ENCODE measurements at regions not wholly inside any gene's neighbourhood (a gene's known extent, or its start where the extent isn't known, plus 50 kb on each side); places are given as distances from the start of the nearest gene placed in this dataset.

GRCh38 chr6:40735121-40735520, 148.0 kb upstream of the LRFN2 start:
- CTCF ChIA-PET (ENCODE audit: partially characterized antibody), result interaction anchor here (0.9 to 2.9 kb wide), 6 partner anchors 8 to 148 kb away, joined by 3 to 17 read pairs (median 4); no protein-coding TSS in a partner anchor
- DNase-seq (ENCODE audit: low read depth in 1 of 2, low spot score in 2 of 2) (no peak), FAIRE-seq (no peak)
- H2AFZ ChIP-seq (ENCODE audit: low read length), result no peak overlapping the region
- no peak overlapping the region for H4K8ac ChIP-seq (ENCODE audit: extremely low read depth, insufficient read depth, low read length)
- no peak overlapping the region for H4K91ac ChIP-seq (replicated peaks; ENCODE audit: insufficient read length, low read length)
- no peak overlapping the region for H2BK15ac ChIP-seq (ENCODE audit: low read length)
- 70% methylated on average over 3 of the region's 3 CpGs; no CpG with 5 or more reads in 1 of the 2 experiments for WGBS, 2 experiments (ENCODE audit: extremely low coverage in 1 of 2, insufficient coverage in 1 of 2, insufficient read length in 1 of 2, insufficient replicate concordance in 2 of 2, low coverage in 1 of 2, low lambda C conversion rate in 2 of 2, missing lambda C conversion rate in 1 of 2)
- POLR2A ChIA-PET (ENCODE audit: partially characterized antibody), result no interaction called here
- H3K9ac ChIP-seq (replicated peaks in 1 of 4; ENCODE audit: extremely low read depth in 1 of 4, low read depth in 3 of 4, low read length in 3 of 4), result no peak overlapping the region
- no peak for TF ChIP-seq SP4 (IDR thresholded peaks at IDR 0.05; ENCODE audit: low read length)
- TF ChIP-seq CBX8 (IDR thresholded peaks at IDR 0.05; ENCODE audit: borderline replicate concordance, low read depth, low read length), result no peak
- no peak for TF ChIP-seq EGR1 (IDR thresholded peaks at IDR 0.05; ENCODE audit: borderline replicate concordance, low read depth, low read length)
- no peak for TF ChIP-seq JUN (IDR thresholded peaks at IDR 0.05; ENCODE audit: low read depth, low read length)
- TF ChIP-seq PHF8 (conservative IDR thresholded peaks at IDR 0.05; ENCODE audit: low read depth, low read length), result no peak
- H3K9me3 ChIP-seq (ENCODE audit: insufficient read depth in 2 of 2, low read depth in 1 of 2, low read length in 1 of 2), result no peaks in the 10 kb centered on the region
- no peaks in the 10 kb centered on the region for H3K36me3 ChIP-seq (ENCODE audit: control insufficient read depth in 2 of 4, insufficient read depth in 4 of 4, low read length in 3 of 4)
- H3K56ac ChIP-seq (replicated peaks; ENCODE audit: insufficient read length, low read depth, low read length), result no peak overlapping the region
- no peak overlapping the region for H4K5ac ChIP-seq (ENCODE audit: insufficient read length, low read depth, low read length)
- H3K4me3 ChIP-seq (ENCODE audit: extremely low read depth in 1 of 4, insufficient read depth in 2 of 4, low read depth in 3 of 4, low read length in 4 of 4), result no peak overlapping the region
- H3K79me1 ChIP-seq (ENCODE audit: low read depth, low read length), result no peaks in the 10 kb centered on the region
- no peak overlapping the region for H3K4me2 ChIP-seq (ENCODE audit: insufficient read depth in 1 of 2, low read depth in 2 of 2, low read length in 2 of 2)
- no peak overlapping the region for H3K23ac ChIP-seq (ENCODE audit: insufficient read length)
- H3K79me2 ChIP-seq (ENCODE audit: control insufficient read depth in 1 of 2, insufficient read depth in 2 of 2, low read length in 2 of 2), result no peaks in the 10 kb centered on the region
- H3K18ac ChIP-seq (ENCODE audit: extremely low read depth, low read length), result no peak overlapping the region
- H3K4ac ChIP-seq (replicated peaks; ENCODE audit: insufficient read length, low read depth, low read length), result no peak overlapping the region
- no peak overlapping the region for H2BK12ac ChIP-seq (ENCODE audit: low read depth, low read length)
- H4K20me1 ChIP-seq (replicated peaks in 1 of 2; ENCODE audit: control insufficient read depth in 1 of 2, insufficient read depth in 2 of 2, low read length in 2 of 2), result no peaks in the 10 kb centered on the region
- H2BK20ac ChIP-seq (ENCODE audit: low read length), result no peak overlapping the region
- no peak overlapping the region for H2AK5ac ChIP-seq (ENCODE audit: low read depth, low read length)
- H3K27me3 ChIP-seq (replicated peaks in 1 of 4; ENCODE audit: control insufficient read depth in 3 of 4, extremely low read depth in 1 of 4, insufficient read depth in 3 of 4, low read length in 3 of 4), result 0 out of 7 replicates have a peak, but pooled peaks cover 0 to 4% (median 0%) of the 10 kb centered on the region in 4 experiments
- H3K4me1 ChIP-seq (replicated peaks in 1 of 4; ENCODE audit: control insufficient read depth in 3 of 4, insufficient read depth in 4 of 4, low read length in 3 of 4), result peaks cover 0 to 3% (median 1%) of the 10 kb centered on the region in 4 experiments; a peak in 4 of 7 replicates
- H2BK5ac ChIP-seq (ENCODE audit: low read depth, low read length), result no peak overlapping the region
- no peak overlapping the region for H3K14ac ChIP-seq (ENCODE audit: insufficient read length)
- H2BK120ac ChIP-seq (replicated peaks; ENCODE audit: low read depth, low read length), result no peak overlapping the region
- no peak overlapping the region for H3K27ac ChIP-seq (ENCODE audit: low read depth, low read length)
- no peaks in the 10 kb centered on the region; the same call in 1 of the 2 replicates for H3K23me2 ChIP-seq (ENCODE audit: low read depth, low read length)
